ENCODE measurements at regions not wholly inside any gene's neighbourhood (a gene's known extent, or its start where the extent isn't known, plus 50 kb on each side); places are given as distances from the start of the nearest gene placed in this dataset.
A peak's percentile ranks its signal among the peaks of the same experiment; 100 is the strongest.

- no peaks in the 10 kb centered on the region for H3F3A ChIP-seq (replicated peaks; ENCODE audit: low read depth)
- H3K36me3 ChIP-seq (ENCODE audit: insufficient read depth): no peaks in the 10 kb centered on the region
- ATAC-seq (no peak), DNase-seq (ENCODE audit: low spot score) (peak; percentile 6)
- H3K27me3 ChIP-seq (ENCODE audit: insufficient read depth): no peaks in the 10 kb centered on the region
- peaks cover 8% of the 10 kb centered on the region; the same call in 1 of the 2 replicates for H3K4me1 ChIP-seq (ENCODE audit: insufficient read depth)
- no peaks in the 10 kb centered on the region for H3K27me3 Mint-ChIP-seq (ENCODE audit: insufficient read depth, low read depth, poor library complexity)
- H3K4me3 Mint-ChIP-seq: no peak overlapping the region
- H3K4me3 ChIP-seq: no peak overlapping the region
- H3K4me2 ChIP-seq: peak overlapping the region; percentile 12; the same call in 1 of the 2 replicates
- H3K79me2 ChIP-seq (replicated peaks; ENCODE audit: insufficient read depth): no peaks in the 10 kb centered on the region
- peaks cover 12% of the 10 kb centered on the region; the same call in 2 of the 3 replicates for H3K36me3 Mint-ChIP-seq (ENCODE audit: low read depth)
- peak overlapping the region; percentile 60 for H3K27ac Mint-ChIP-seq
- peaks cover 7% of the 10 kb centered on the region; the same call in 1 of the 3 replicates for H3K9me3 Mint-ChIP-seq
- H3K27ac ChIP-seq (ENCODE audit: low read depth): no peak overlapping the region
- H3K4me1 Mint-ChIP-seq: peaks cover 21% of the 10 kb centered on the region
- H2AFZ ChIP-seq: 0 out of 2 replicates have a peak overlapping the region, but pooled peaks have one; percentile 14
- H3K9me2 ChIP-seq (ENCODE audit: insufficient read depth): peaks cover 12% of the 10 kb centered on the region; the same call in 1 of the 2 replicates
- H4K20me1 ChIP-seq (replicated peaks; ENCODE audit: insufficient read depth): no peaks in the 10 kb centered on the region
- TF ChIP-seq CTCF (conservative IDR thresholded peaks at IDR 0.05; ENCODE audit: low read depth in 2 of 2) (no peak), ZNF462 (CRISPR knock-in tag; IDR thresholded peaks at IDR 0.05) (no peak), STAT1 (IDR thresholded peaks at IDR 0.05; ENCODE audit: unreplicated experiment) (no peak), ZNF331 (CRISPR knock-in tag; IDR thresholded peaks at IDR 0.05; ENCODE audit: low read depth) (no peak), EZH2 (IDR thresholded peaks at IDR 0.05; ENCODE audit: low read depth, unreplicated experiment) (no peak)
These were observed 108.8 kb downstream of the BACH1 start for GRCh38 chr21:29407571-29407970.
